Thyroid gland (tissue), 4 donors: ENCODE measurements at regions not wholly inside any gene's neighbourhood (a gene's known extent, or its start where the extent isn't known, plus 50 kb on each side); places are given as distances from the start of the nearest gene placed in this dataset.

Source experiments
- DNase-seq, 2 donors: peaks; one replicate each; pipeline ENCODE4 v3.0.0-alpha.2; 2019
- H3K27ac ChIP-seq, 3 donors: fragments of 200-600 bp; sonication (generic); 1 replicate in 2 of 3; 2 replicates in 1 of 3; pipeline ENCODE4 v1.5.1; 2016 to 2019; ENCODE audit warnings: mild to moderate bottlenecking in 1 of 3, moderate library complexity in 1 of 3
- H3K27me3 ChIP-seq: fragments of 200-600 bp; sonication (generic); one replicate; pipeline ENCODE4 v1.5.1; 2019
- H3K36me3 ChIP-seq, 2 donors: fragments of 200-600 bp; sonication (generic); one replicate each; pipeline ENCODE4 v1.5.1; 2016 to 2019
- H3K4me1 ChIP-seq, 2 donors: fragments of 200-600 bp; sonication (generic); one replicate each; pipeline ENCODE4 v1.5.1; 2017 to 2019
- H3K4me3 ChIP-seq, 3 donors: fragments of 200-600 bp; sonication (generic); replicated peaks in 1 of 3; 1 replicate in 2 of 3; 2 replicates in 1 of 3; pipeline ENCODE4 v1.5.1; 2016; ENCODE audit warnings: mild to moderate bottlenecking in 1 of 3
- H3K9me3 ChIP-seq: fragments of 200-600 bp; sonication (generic); one replicate; pipeline ENCODE4 v1.5.1; 2017
- CTCF ChIP-seq, 6 experiments: fragments of 200-600 bp in 3 of 6; fragments of 450-650 bp in 3 of 6; sonication (generic) in 3 of 6; IDR thresholded peaks; one replicate each; pipeline ENCODE4 v1.5.1; 2016 to 2019; ENCODE audit warnings: antibody characterized with exemption in 6 of 6, mild to moderate bottlenecking in 2 of 6, inconsistent platforms in 1 of 6, moderate library complexity in 1 of 6
- POLR2A ChIP-seq, 2 donors: fragments of 450-650 bp; IDR thresholded peaks; one replicate each; pipeline ENCODE4 v1.6.1; 2017; ENCODE audit warnings: antibody characterized with exemption in 2 of 2, mild to moderate bottlenecking in 2 of 2, moderate library complexity in 1 of 2
- WGBS, 2 donors: methylation state at CpG; one replicate each; pipeline ENCODE4 v1.1.5; 2017; 5-methylcytosine and 5-hydroxymethylcytosine counted together
- intact Hi-C: fragments of 100-400 bp; cut with DNase I; formaldehyde crosslinking; loops from one replicate; pipeline ENCODE4 v1.15.1; 2023

- Histone ChIP-seq H3K4me1 (peaks cover 4 to 10% of the 10 kb centered on the region in 2 donors), H3K36me3 (no peaks in the 10 kb centered on the region), H3K9me3 (no peaks in the 10 kb centered on the region), H3K27me3 (no peaks in the 10 kb centered on the region), H3K4me3 (no peak overlapping the region), H3K27ac (no peak overlapping the region)
- WGBS, 2 donors: 87% methylated on average over 5 of the region's 5 CpGs
- no peak for DNase-seq
- intact Hi-C loops: no loop called here
- TF ChIP-seq POLR2A (IDR thresholded peaks at IDR 0.05) (no peak), CTCF (IDR thresholded peaks at IDR 0.05) (no peak)
These were observed 139.5 kb upstream of the SOX5 start for GRCh38 chr12:24088751-24089509.

- Histone ChIP-seq H3K4me3 (no peak overlapping the region), H3K9me3 (no peaks in the 10 kb centered on the region), H3K27me3 (no peaks in the 10 kb centered on the region), H3K36me3 (no peaks in the 10 kb centered on the region), H3K27ac (no peak overlapping the region), H3K4me1 (peaks cover 4 to 10% of the 10 kb centered on the region in 2 donors)
- no peak for TF ChIP-seq CTCF (IDR thresholded peaks at IDR 0.05)
- no peak for TF ChIP-seq POLR2A (IDR thresholded peaks at IDR 0.05)
- no peak for DNase-seq
- 78 to 85% methylated on average over 4 of the region's 4 CpGs for WGBS, 2 donors
- intact Hi-C loops: no loop called here
These were observed 137.8 kb upstream of the SOX5 start for GRCh38 chr12:24087294-24087693.

GRCh38 chr12:24084800-24085199 lies 135.3 kb upstream of the SOX5 start:
- no peak for DNase-seq
- H3K4me3 ChIP-seq: no peak overlapping the region
- WGBS, 2 donors: 94 to 95% methylated on average over 2 of the region's 2 CpGs
- H3K27ac ChIP-seq: no peak overlapping the region
- no peaks in the 10 kb centered on the region for H3K9me3 ChIP-seq
- H3K4me1 ChIP-seq: peaks cover 4 to 10% of the 10 kb centered on the region in 2 donors
- H3K27me3 ChIP-seq: no peaks in the 10 kb centered on the region
- H3K36me3 ChIP-seq: no peaks in the 10 kb centered on the region
- TF ChIP-seq CTCF (IDR thresholded peaks at IDR 0.05) (no peak), POLR2A (IDR thresholded peaks at IDR 0.05) (no peak)
- intact Hi-C loops: no loop called here

GRCh38 chr12:24083838-24084237 lies 134.4 kb upstream of the SOX5 start:
- 49 to 51% methylated on average over 3 of the region's 3 CpGs for WGBS, 2 donors
- H3K9me3 ChIP-seq: no peaks in the 10 kb centered on the region
- H3K27ac ChIP-seq: no peak overlapping the region
- no peaks in the 10 kb centered on the region for H3K27me3 ChIP-seq
- H3K4me1 ChIP-seq: peaks cover 4 to 10% of the 10 kb centered on the region in 2 donors
- no peak for TF ChIP-seq CTCF (IDR thresholded peaks at IDR 0.05)
- no peak for TF ChIP-seq POLR2A (IDR thresholded peaks at IDR 0.05)
- no peak overlapping the region for H3K4me3 ChIP-seq
- intact Hi-C loops: no loop called here
- H3K36me3 ChIP-seq: no peaks in the 10 kb centered on the region
- DNase-seq: no peak

- 77 to 79% methylated on average over 7 of the region's 7 CpGs for WGBS, 2 donors
- H3K4me3 ChIP-seq: no peak overlapping the region
- intact Hi-C loops: no loop called here
- H3K27ac ChIP-seq: no peak overlapping the region
- no peaks in the 10 kb centered on the region for H3K36me3 ChIP-seq
- peaks cover 4 to 8% of the 10 kb centered on the region in 2 donors for H3K4me1 ChIP-seq
- TF ChIP-seq POLR2A (IDR thresholded peaks at IDR 0.05) (no peak), CTCF (IDR thresholded peaks at IDR 0.05) (no peak)
- no peaks in the 10 kb centered on the region for H3K27me3 ChIP-seq
- H3K9me3 ChIP-seq: no peaks in the 10 kb centered on the region
- DNase-seq: no peak
These were observed 132.1 kb upstream of the SOX5 start for GRCh38 chr12:24081606-24082005.
